Fibroblast of lung (primary cell): ENCODE measurements at regions not wholly inside any gene's neighbourhood (a gene's known extent, or its start where the extent isn't known, plus 50 kb on each side); places are given as distances from the start of the nearest gene placed in this dataset.

Experiments used
- DNase-seq, 2 donors: peaks; one replicate each; pipeline versions ENCODE4 v3.0.0 to v3.0.0-alpha.2; 2010; ENCODE audit warnings: low read depth in 2 of 2
- H2AFZ ChIP-seq: 2 replicates; pipeline ENCODE4 v1.5.1; 2012; ENCODE audit warnings: low read length, control low read depth, inconsistent platforms
- H3K27ac ChIP-seq: 2 replicates; pipeline ENCODE4 v1.5.1; 2011; ENCODE audit warnings: low read length, control low read depth; ENCODE audit not compliant: insufficient read depth
- H3K27me3 ChIP-seq: 2 replicates; pipeline ENCODE4 v1.5.1; 2011; ENCODE audit warnings: mild to moderate bottlenecking, low read length; ENCODE audit not compliant: control insufficient read depth, insufficient read depth
- H3K36me3 ChIP-seq: 2 replicates; pipeline ENCODE4 v1.5.1; 2011; ENCODE audit warnings: low read length; ENCODE audit not compliant: control insufficient read depth, insufficient read depth
- H3K4me1 ChIP-seq: 2 replicates; pipeline ENCODE4 v1.5.1; 2011; ENCODE audit warnings: low read length; ENCODE audit not compliant: control insufficient read depth, insufficient read depth; ENCODE audit errors: extremely low read depth
- H3K4me2 ChIP-seq: 2 replicates; pipeline ENCODE4 v1.5.1; 2011; ENCODE audit warnings: low read length, control low read depth; ENCODE audit not compliant: insufficient read depth; ENCODE audit errors: extremely low read depth
- H3K4me3 ChIP-seq, 4 experiments: fragments of 200-600 bp in 1 of 4; sonication (generic) in 1 of 4; replicated peaks in 1 of 4; 2 replicates each; pipeline ENCODE4 v1.5.1; 2011 to 2016; ENCODE audit warnings: low read length in 4 of 4, low read depth in 3 of 4, mild to moderate bottlenecking in 3 of 4, control low read depth in 2 of 4, inconsistent platforms in 1 of 4, mixed read lengths in 1 of 4; ENCODE audit not compliant: insufficient read depth in 1 of 4; ENCODE audit errors: control extremely low read depth in 1 of 4
- H3K79me2 ChIP-seq: 2 replicates; pipeline ENCODE4 v1.5.1; 2012; ENCODE audit warnings: mild to moderate bottlenecking, low read length, inconsistent platforms; ENCODE audit not compliant: control insufficient read depth, insufficient read depth
- H3K9ac ChIP-seq: 2 replicates; pipeline ENCODE4 v1.5.1; 2011; ENCODE audit warnings: mild to moderate bottlenecking, low read length, control low read depth; ENCODE audit not compliant: insufficient read depth
- H3K9me3 ChIP-seq: 2 replicates; pipeline ENCODE4 v1.5.1; 2012; ENCODE audit warnings: low read depth, low read length; ENCODE audit not compliant: control insufficient read depth, insufficient read depth
- H4K20me1 ChIP-seq: 2 replicates; pipeline ENCODE4 v1.5.1; 2011; ENCODE audit warnings: low read length; ENCODE audit not compliant: control insufficient read depth, insufficient read depth; ENCODE audit errors: extremely low read depth
- CTCF ChIP-seq, 2 donors: IDR thresholded peaks in 1 of 2; conservative IDR thresholded peaks in 1 of 2; 1 replicate in 1 of 2; 2 replicates in 1 of 2; pipeline ENCODE4 v1.5.1; 2011 to 2012; ENCODE audit warnings: low read length in 2 of 2, control low read depth in 1 of 2, inconsistent platforms in 1 of 2, low read depth in 1 of 2, mild to moderate bottlenecking in 1 of 2
- EZH2 ChIP-seq: IDR thresholded peaks from 2 replicates; pipeline ENCODE4 v1.5.1; 2012; ENCODE audit warnings: low read length, control low read depth, mild to moderate bottlenecking; ENCODE audit errors: missing control alignments

GRCh38 chr5:63685454-63685853 lies 276.8 kb downstream of the HTR1A start:
- H3K36me3 ChIP-seq: no peaks in the 10 kb centered on the region
- no peak overlapping the region for H3K9ac ChIP-seq
- no peak overlapping the region for H3K27ac ChIP-seq
- no peaks in the 10 kb centered on the region for H3K79me2 ChIP-seq
- H4K20me1 ChIP-seq: no peaks in the 10 kb centered on the region
- no peak for TF ChIP-seq EZH2
- TF ChIP-seq CTCF (conservative IDR thresholded peaks at IDR 0.05 in 1 of 2, IDR thresholded peaks at IDR 0.05 in 1 of 2; ENCODE audit: low read depth in 1 of 2, low read length in 2 of 2): no peak
- no peak overlapping the region for H3K4me3 ChIP-seq
- no peaks in the 10 kb centered on the region for H3K4me1 ChIP-seq
- DNase-seq: no peak
- H3K9me3 ChIP-seq: no peaks in the 10 kb centered on the region
- H3K27me3 ChIP-seq: no peaks in the 10 kb centered on the region
- no peak overlapping the region for H3K4me2 ChIP-seq
- H2AFZ ChIP-seq: no peak overlapping the region

GRCh38 chr5:63674881-63675280 lies 287.4 kb downstream of the HTR1A start:
- Histone ChIP-seq H3K9ac (no peak overlapping the region), H3K4me1 (no peaks in the 10 kb centered on the region), H4K20me1 (no peaks in the 10 kb centered on the region), H3K4me3 (no peak overlapping the region), H3K9me3 (no peaks in the 10 kb centered on the region), H3K27ac (no peak overlapping the region), H3K27me3 (no peaks in the 10 kb centered on the region), H3K79me2 (no peaks in the 10 kb centered on the region), H3K4me2 (no peak overlapping the region), H3K36me3 (no peaks in the 10 kb centered on the region), H2AFZ (no peak overlapping the region)
- TF ChIP-seq CTCF (conservative IDR thresholded peaks at IDR 0.05 in 1 of 2, IDR thresholded peaks at IDR 0.05 in 1 of 2; ENCODE audit: low read depth in 1 of 2, low read length in 2 of 2): no peak
- TF ChIP-seq EZH2: no peak
- DNase-seq: no peak

- DNase-seq: no peak
- Histone ChIP-seq H3K9ac (no peak overlapping the region), H3K27ac (no peak overlapping the region), H2AFZ (no peak overlapping the region), H3K27me3 (no peaks in the 10 kb centered on the region), H3K4me1 (no peaks in the 10 kb centered on the region), H4K20me1 (no peaks in the 10 kb centered on the region), H3K4me2 (no peak overlapping the region), H3K79me2 (no peaks in the 10 kb centered on the region), H3K9me3 (no peaks in the 10 kb centered on the region), H3K4me3 (no peak overlapping the region), H3K36me3 (no peaks in the 10 kb centered on the region)
- TF ChIP-seq EZH2 (no peak), CTCF (conservative IDR thresholded peaks at IDR 0.05 in 1 of 2, IDR thresholded peaks at IDR 0.05 in 1 of 2; ENCODE audit: low read depth in 1 of 2, low read length in 2 of 2) (no peak)
Observed at GRCh38 chr5:63655043-63655442, 307.2 kb downstream of the HTR1A start.
